Medulla oblongata (tissue), 1 donor: ENCODE measurements at regions not wholly inside any gene's neighbourhood (a gene's known extent, or its start where the extent isn't known, plus 50 kb on each side); places are given as distances from the start of the nearest gene placed in this dataset.
"Not testable (repeated sequence)": the region's sequence is repeated elsewhere in the genome, so short reads cannot be mapped to it uniquely, and the experiment has no call there.

Experiments used
- DNase-seq: peaks from one replicate; pipeline ENCODE4 v3.0.0-alpha.2; 2015; ENCODE audit errors: extremely low spot score

GRCh38 chr1:8144323-8144722, 118.2 kb upstream of the ERRFI1 start:
- DNase-seq: no peak

- no peak for DNase-seq
These were observed 117.0 kb upstream of the ERRFI1 start for GRCh38 chr1:8142955-8143629.

GRCh38 chr1:8139941-8140340, 113.8 kb upstream of the ERRFI1 start:
- DNase-seq: no peak

- no peak for DNase-seq
These were observed 113.3 kb upstream of the ERRFI1 start for GRCh38 chr1:8139383-8139782.

- DNase-seq: no peak
These were observed 112.6 kb upstream of the ERRFI1 start for GRCh38 chr1:8138673-8139072.

- DNase-seq: peak; percentile 56
These were observed 111.6 kb upstream of the ERRFI1 start for GRCh38 chr1:8137481-8138244.

- no peak for DNase-seq
These were observed 110.7 kb upstream of the ERRFI1 start for GRCh38 chr1:8136766-8137165.

- no peak for DNase-seq
These were observed 109.1 kb upstream of the ERRFI1 start for GRCh38 chr1:8135250-8135649.

GRCh38 chr1:8134546-8135235, 108.6 kb upstream of the ERRFI1 start:
- no peak for DNase-seq

GRCh38 chr1:8133657-8134430, 107.7 kb upstream of the ERRFI1 start:
- DNase-seq: peak; percentile 46

- DNase-seq: no peak
These were observed 107.1 kb upstream of the ERRFI1 start for GRCh38 chr1:8133190-8133589.

GRCh38 chr1:8127171-8127641, 101.1 kb upstream of the ERRFI1 start:
- DNase-seq: peak; percentile 23

GRCh38 chr1:8122477-8123407, 96.6 kb upstream of the ERRFI1 start:
- DNase-seq: no peak

GRCh38 chr1:8122160-8122476, 96.0 kb upstream of the ERRFI1 start:
- DNase-seq: no peak

- peak; percentile 51 for DNase-seq
These were observed 95.4 kb upstream of the ERRFI1 start for GRCh38 chr1:8121261-8122159.

GRCh38 chr1:8120693-8121260, 94.7 kb upstream of the ERRFI1 start:
- peak; percentile 28 for DNase-seq

- DNase-seq: not testable (repeated sequence)
These were observed 92.6 kb upstream of the ERRFI1 start for GRCh38 chr1:8118736-8119135.

GRCh38 chr1:8118031-8118451, 91.9 kb upstream of the ERRFI1 start:
- no peak for DNase-seq

- no peak for DNase-seq
These were observed 90.8 kb upstream of the ERRFI1 start for GRCh38 chr1:8116894-8117264.

- DNase-seq: no peak
These were observed 89.7 kb upstream of the ERRFI1 start for GRCh38 chr1:8115769-8116167.
